H9 (cell line): ENCODE measurements at regions not wholly inside any gene's neighbourhood (a gene's known extent, or its start where the extent isn't known, plus 50 kb on each side); places are given as distances from the start of the nearest gene placed in this dataset.

Experiments
- DNase-seq: peaks from one replicate; pipeline ENCODE4 v3.0.0-alpha.2; 2017
- H2AFZ ChIP-seq: one replicate; pipeline ENCODE4 v1.6.1; 2013; ENCODE audit warnings: mild to moderate bottlenecking, low read length, control low read depth, moderate library complexity
- H2AK5ac ChIP-seq: 2 replicates; pipeline ENCODE4 v1.6.1; 2013; ENCODE audit warnings: low read length, control low read depth, mixed read lengths; ENCODE audit not compliant: insufficient read length
- H2BK120ac ChIP-seq: one replicate; pipeline ENCODE4 v1.6.1; 2013; ENCODE audit warnings: low read depth, mild to moderate bottlenecking, low read length, control low read depth, inconsistent platforms; ENCODE audit not compliant: poor library complexity, severe bottlenecking
- H2BK12ac ChIP-seq: 2 replicates; pipeline ENCODE4 v1.6.1; 2013; ENCODE audit warnings: low read length, control low read depth, mixed read lengths, low read depth; ENCODE audit not compliant: insufficient read length
- H2BK15ac ChIP-seq: 2 replicates; pipeline ENCODE4 v1.6.1; 2013; ENCODE audit warnings: low read depth, low read length, control low read depth
- H2BK20ac ChIP-seq: one replicate; pipeline ENCODE4 v1.6.1; 2013; ENCODE audit warnings: low read depth, mild to moderate bottlenecking, low read length, control low read depth, inconsistent platforms; ENCODE audit not compliant: poor library complexity, severe bottlenecking
- H2BK5ac ChIP-seq: 2 replicates; pipeline ENCODE4 v1.6.1; 2013; ENCODE audit warnings: low read length, control low read depth, mixed read lengths; ENCODE audit not compliant: insufficient read length
- H3K14ac ChIP-seq: 2 replicates; pipeline ENCODE4 v1.6.1; 2013; ENCODE audit warnings: low read length, control low read depth; ENCODE audit not compliant: insufficient read depth
- H3K18ac ChIP-seq: 2 replicates; pipeline ENCODE4 v1.6.1; 2013; ENCODE audit warnings: low read depth, mild to moderate bottlenecking, mixed read lengths, low read length, control low read depth; ENCODE audit not compliant: insufficient read length
- H3K23ac ChIP-seq: 2 replicates; pipeline ENCODE4 v1.6.1; 2013; ENCODE audit warnings: low read length, control low read depth, mixed read lengths, low read depth; ENCODE audit not compliant: insufficient read length
- H3K23me2 ChIP-seq: 2 replicates; pipeline ENCODE4 v1.6.1; 2013; ENCODE audit warnings: low read depth, mild to moderate bottlenecking, mixed read lengths, low read length, control low read depth; ENCODE audit not compliant: insufficient read length, poor library complexity, severe bottlenecking
- H3K27ac ChIP-seq: 2 replicates; pipeline ENCODE4 v1.5.1; 2013; ENCODE audit warnings: low read length, control low read depth, mixed read lengths, low read depth; ENCODE audit not compliant: insufficient read length
- H3K27me3 ChIP-seq: 2 replicates; pipeline ENCODE4 v1.6.1; 2013; ENCODE audit warnings: low read length, control low read depth, inconsistent platforms; ENCODE audit not compliant: insufficient read depth
- H3K4ac ChIP-seq: 2 replicates; pipeline ENCODE4 v1.6.1; 2013; ENCODE audit warnings: low read depth, mild to moderate bottlenecking, control low read depth, inconsistent platforms, low read length, moderate library complexity
- H3K4me1 ChIP-seq: 2 replicates; pipeline ENCODE4 v1.6.1; 2013; ENCODE audit warnings: low read length, control low read depth, inconsistent platforms; ENCODE audit not compliant: insufficient read depth
- H3K4me2 ChIP-seq: 2 replicates; pipeline ENCODE4 v1.6.1; 2013; ENCODE audit warnings: low read length, control low read depth, mixed read lengths; ENCODE audit not compliant: insufficient read length, insufficient read depth
- H3K56ac ChIP-seq: 2 replicates; pipeline ENCODE4 v1.6.1; 2013; ENCODE audit warnings: low read depth, mild to moderate bottlenecking, mixed read lengths, low read length, control low read depth; ENCODE audit not compliant: insufficient read length
- H3K79me1 ChIP-seq: 2 replicates; pipeline ENCODE4 v1.6.1; 2013; ENCODE audit warnings: low read depth, mild to moderate bottlenecking, moderate library complexity, low read length, control low read depth, inconsistent platforms; ENCODE audit not compliant: insufficient read depth, poor library complexity, severe bottlenecking
- H3K79me2 ChIP-seq: 2 replicates; pipeline ENCODE4 v1.6.1; 2013; ENCODE audit warnings: low read length, control low read depth, inconsistent platforms; ENCODE audit not compliant: insufficient read depth
- H3K9ac ChIP-seq: 2 replicates; pipeline ENCODE4 v1.6.1; 2013; ENCODE audit warnings: low read length, control low read depth, mixed read lengths; ENCODE audit not compliant: insufficient read length; ENCODE audit errors: extremely low read depth
- H3K9me3 ChIP-seq: one replicate; pipeline ENCODE4 v1.6.1; 2013; ENCODE audit warnings: low read depth, low read length, inconsistent platforms; ENCODE audit not compliant: control insufficient read depth
- H3T11ph ChIP-seq: one replicate; pipeline ENCODE4 v1.6.1; 2013; ENCODE audit warnings: mild to moderate bottlenecking, low read length, control low read depth, inconsistent platforms
- H4K20me1 ChIP-seq: one replicate; pipeline ENCODE4 v1.6.1; 2013; ENCODE audit not compliant: control insufficient read depth, insufficient read length, insufficient read depth
- H4K5ac ChIP-seq: 2 replicates; pipeline ENCODE4 v1.6.1; 2013; ENCODE audit warnings: low read depth, mild to moderate bottlenecking, mixed read lengths, low read length, control low read depth; ENCODE audit not compliant: insufficient read length
- H4K8ac ChIP-seq: replicated peaks from 2 replicates; pipeline ENCODE4 v1.6.1; 2013; ENCODE audit warnings: low read length, control low read depth, mixed read lengths, low read depth; ENCODE audit not compliant: insufficient read length
- H4K91ac ChIP-seq: 2 replicates; pipeline ENCODE4 v1.6.1; 2013; ENCODE audit warnings: low read depth, mild to moderate bottlenecking, moderate library complexity, mixed read lengths, low read length, control low read depth; ENCODE audit not compliant: insufficient read length
- H3K27ac Mint-ChIP-seq, 3 experiments: 2 replicates in 2 of 3; 3 replicates in 1 of 3; pipeline ENCODE4 v1.8.0; 2020 to 2021; ENCODE audit warnings: mixed read lengths in 3 of 3, mild to moderate bottlenecking in 1 of 3, moderate library complexity in 1 of 3
- H3K27me3 Mint-ChIP-seq: 2 replicates; pipeline ENCODE4 v1.8.0; 2021; ENCODE audit warnings: low read depth, mild to moderate bottlenecking, moderate library complexity, mixed read lengths
- H3K36me3 Mint-ChIP-seq, 3 experiments: 2 replicates in 2 of 3; 3 replicates in 1 of 3; pipeline ENCODE4 v1.8.0; 2020 to 2021; ENCODE audit warnings: low read depth in 3 of 3, mixed read lengths in 3 of 3; ENCODE audit not compliant: insufficient read depth in 1 of 3
- H3K4me1 Mint-ChIP-seq, 2 experiments: 2 replicates each; pipeline ENCODE4 v1.8.0; 2020; ENCODE audit warnings: mixed read lengths in 2 of 2
- H3K4me3 Mint-ChIP-seq, 2 experiments: 2 replicates in 1 of 2; 3 replicates in 1 of 2; pipeline ENCODE4 v1.8.0; 2020 to 2021; ENCODE audit warnings: mild to moderate bottlenecking in 2 of 2, mixed read lengths in 2 of 2, moderate library complexity in 1 of 2
- H3K9me3 Mint-ChIP-seq, 2 experiments: 2 replicates in 1 of 2; 3 replicates in 1 of 2; pipeline ENCODE4 v1.8.0; 2020; ENCODE audit warnings: mild to moderate bottlenecking in 2 of 2, mixed read lengths in 2 of 2, moderate library complexity in 1 of 2
- CTCF ChIP-seq: fragments of 200-600 bp; sonication (generic); conservative IDR thresholded peaks from 3 replicates; pipeline ENCODE4 v1.8.0; 2021; ENCODE audit warnings: antibody characterized with exemption, mild to moderate bottlenecking

GRCh38 chr12:83980398-83980797 is 932.2 kb downstream of the SLC6A15 start:
- no peak overlapping the region for H2AFZ ChIP-seq
- Mint-ChIP-seq H3K36me3 (no peaks in the 10 kb centered on the region), H3K27ac (no peak overlapping the region), H3K4me1 (peaks cover 6 to 12% of the 10 kb centered on the region in 2 experiments; a peak in 3 of 4 replicates), H3K9me3 (no peaks in the 10 kb centered on the region), H3K27me3 (no peaks in the 10 kb centered on the region), H3K4me3 (no peak overlapping the region)
- H3K18ac ChIP-seq = no peak overlapping the region
- H3K23ac ChIP-seq = no peak overlapping the region
- H3K4ac ChIP-seq = no peak overlapping the region
- no peaks in the 10 kb centered on the region for H3K27me3 ChIP-seq
- no peak overlapping the region for H3T11ph ChIP-seq
- no peak overlapping the region for H2BK12ac ChIP-seq
- H3K79me1 ChIP-seq = no peaks in the 10 kb centered on the region
- H3K23me2 ChIP-seq = no peaks in the 10 kb centered on the region
- no peaks in the 10 kb centered on the region for H3K9me3 ChIP-seq
- H3K4me2 ChIP-seq = no peak overlapping the region
- no peak for DNase-seq
- no peak overlapping the region for H2BK15ac ChIP-seq
- no peak for TF ChIP-seq CTCF
- H3K27ac ChIP-seq = no peak overlapping the region
- H4K8ac ChIP-seq = no peak overlapping the region
- H2BK20ac ChIP-seq = no peak overlapping the region
- no peaks in the 10 kb centered on the region for H4K20me1 ChIP-seq
- H3K4me1 ChIP-seq = no peaks in the 10 kb centered on the region
- H4K5ac ChIP-seq = no peak overlapping the region
- H3K56ac ChIP-seq = no peak overlapping the region
- no peak overlapping the region for H3K14ac ChIP-seq
- no peaks in the 10 kb centered on the region for H3K79me2 ChIP-seq
- no peak overlapping the region for H4K91ac ChIP-seq
- no peak overlapping the region for H2BK5ac ChIP-seq
- no peak overlapping the region for H3K9ac ChIP-seq
- no peak overlapping the region for H2BK120ac ChIP-seq
- H2AK5ac ChIP-seq = no peak overlapping the region
